Suprapubic skin (tissue), 4 donors: ENCODE measurements at regions not wholly inside any gene's neighbourhood (a gene's known extent, or its start where the extent isn't known, plus 50 kb on each side); places are given as distances from the start of the nearest gene placed in this dataset.

Experiments
- DNase-seq, 2 donors: peaks; one replicate each; pipeline ENCODE4 v3.0.0-alpha.2; 2019; ENCODE audit warnings: low spot score in 2 of 2
- H3K27ac ChIP-seq: fragments of 200-600 bp; sonication (generic); one replicate; pipeline ENCODE4 v1.5.1; 2019
- H3K27me3 ChIP-seq: fragments of 200-600 bp; sonication (generic); one replicate; pipeline ENCODE4 v1.5.1; 2019
- H3K36me3 ChIP-seq: fragments of 200-600 bp; sonication (generic); one replicate; pipeline ENCODE4 v1.5.1; 2019
- H3K4me1 ChIP-seq: fragments of 200-600 bp; sonication (generic); one replicate; pipeline ENCODE4 v1.5.1; 2019
- H3K4me3 ChIP-seq: fragments of 200-600 bp; sonication (generic); one replicate; pipeline ENCODE4 v1.5.1; 2019; ENCODE audit warnings: mild to moderate bottlenecking
- H3K9me3 ChIP-seq: fragments of 200-600 bp; sonication (generic); one replicate; pipeline ENCODE4 v1.5.1; 2019
- CTCF ChIP-seq, 2 donors: fragments of 200-600 bp in 1 of 2; fragments of 450-650 bp in 1 of 2; sonication (generic) in 1 of 2; IDR thresholded peaks; one replicate each; pipeline ENCODE4 v1.5.1; 2016 to 2019; ENCODE audit warnings: antibody characterized with exemption in 2 of 2, mild to moderate bottlenecking in 1 of 2, moderate library complexity in 1 of 2
- EP300 ChIP-seq: sonication (generic); formaldehyde crosslinking; IDR thresholded peaks from one replicate; pipeline ENCODE4 v1.6.1; 2017; ENCODE audit warnings: antibody characterized with exemption
- POLR2A ChIP-seq, 2 donors: fragments of 450-650 bp; IDR thresholded peaks; one replicate each; pipeline ENCODE4 v1.6.1; 2017; ENCODE audit warnings: antibody characterized with exemption in 2 of 2, mild to moderate bottlenecking in 2 of 2, moderate library complexity in 2 of 2
- POLR2AphosphoS5 ChIP-seq, 3 donors: sonication (generic); formaldehyde crosslinking; IDR thresholded peaks; one replicate each; pipeline ENCODE4 v1.6.1; 2017; ENCODE audit warnings: antibody characterized with exemption in 3 of 3
- WGBS: methylation state at CpG from one replicate; pipeline ENCODE4 v1.1.5; 2018; 5-methylcytosine and 5-hydroxymethylcytosine counted together

GRCh38 chr7:157485361-157485831 is 148.6 kb downstream of the DNAJB6 start:
- WGBS: 75% methylated on average over 12 of the region's 12 CpGs
- Histone ChIP-seq H3K27ac (no peak overlapping the region), H3K9me3 (no peaks in the 10 kb centered on the region), H3K27me3 (no peaks in the 10 kb centered on the region), H3K4me3 (no peak overlapping the region), H3K4me1 (no peaks in the 10 kb centered on the region), H3K36me3 (no peaks in the 10 kb centered on the region)
- TF ChIP-seq POLR2AphosphoS5 (IDR thresholded peaks at IDR 0.05): no peak
- no peak for TF ChIP-seq EP300
- no peak for TF ChIP-seq POLR2A (IDR thresholded peaks at IDR 0.05)
- TF ChIP-seq CTCF (IDR thresholded peaks at IDR 0.05): no peak
- DNase-seq: no peak

GRCh38 chr7:157486007-157486755 is 149.4 kb downstream of the DNAJB6 start:
- Histone ChIP-seq H3K36me3 (no peaks in the 10 kb centered on the region), H3K4me3 (no peak overlapping the region), H3K4me1 (no peaks in the 10 kb centered on the region), H3K9me3 (no peaks in the 10 kb centered on the region), H3K27ac (no peak overlapping the region), H3K27me3 (no peaks in the 10 kb centered on the region)
- no peak for TF ChIP-seq EP300
- TF ChIP-seq CTCF (IDR thresholded peaks at IDR 0.05): no peak
- no peak for TF ChIP-seq POLR2AphosphoS5 (IDR thresholded peaks at IDR 0.05)
- TF ChIP-seq POLR2A (IDR thresholded peaks at IDR 0.05): no peak
- WGBS: 73% methylated on average over 9 of the region's 11 CpGs
- DNase-seq: no peak

GRCh38 chr7:157487046-157487770 is 150.4 kb downstream of the DNAJB6 start:
- no peaks in the 10 kb centered on the region for H3K27me3 ChIP-seq
- no peak overlapping the region for H3K27ac ChIP-seq
- no peak for DNase-seq
- no peaks in the 10 kb centered on the region for H3K9me3 ChIP-seq
- no peak overlapping the region for H3K4me3 ChIP-seq
- 80% methylated on average over 24 of the region's 24 CpGs for WGBS
- no peaks in the 10 kb centered on the region for H3K36me3 ChIP-seq
- H3K4me1 ChIP-seq: no peaks in the 10 kb centered on the region
- TF ChIP-seq POLR2AphosphoS5 (IDR thresholded peaks at IDR 0.05) (no peak), POLR2A (IDR thresholded peaks at IDR 0.05) (no peak), EP300 (no peak), CTCF (IDR thresholded peaks at IDR 0.05) (no peak)

GRCh38 chr7:157488281-157488680 is 151.5 kb downstream of the DNAJB6 start:
- Histone ChIP-seq H3K4me1 (no peaks in the 10 kb centered on the region), H3K36me3 (no peaks in the 10 kb centered on the region), H3K27ac (no peak overlapping the region), H3K9me3 (no peaks in the 10 kb centered on the region), H3K4me3 (no peak overlapping the region), H3K27me3 (no peaks in the 10 kb centered on the region)
- no peak for TF ChIP-seq POLR2AphosphoS5 (IDR thresholded peaks at IDR 0.05)
- no peak for TF ChIP-seq EP300
- TF ChIP-seq POLR2A (IDR thresholded peaks at IDR 0.05): no peak
- no peak for TF ChIP-seq CTCF (IDR thresholded peaks at IDR 0.05)
- 80% methylated on average over 24 of the region's 24 CpGs for WGBS
- no peak for DNase-seq

GRCh38 chr7:157488966-157489365 is 152.2 kb downstream of the DNAJB6 start:
- no peak overlapping the region for H3K4me3 ChIP-seq
- H3K36me3 ChIP-seq: no peaks in the 10 kb centered on the region
- no peaks in the 10 kb centered on the region for H3K9me3 ChIP-seq
- WGBS: 83% methylated on average over 10 of the region's 10 CpGs
- H3K27me3 ChIP-seq: no peaks in the 10 kb centered on the region
- H3K27ac ChIP-seq: no peak overlapping the region
- DNase-seq: no peak
- no peaks in the 10 kb centered on the region for H3K4me1 ChIP-seq
- TF ChIP-seq POLR2A (IDR thresholded peaks at IDR 0.05) (no peak), POLR2AphosphoS5 (IDR thresholded peaks at IDR 0.05) (no peak)
